Left cardiac atrium (tissue), 4 donors: ENCODE measurements at regions not wholly inside any gene's neighbourhood (a gene's known extent, or its start where the extent isn't known, plus 50 kb on each side); places are given as distances from the start of the nearest gene placed in this dataset.

Experiments used
- ATAC-seq, 2 donors: fragments of 200-7000 bp; cut with Tn5 transposase; one replicate each; pipeline ENCODE4 v1.9.1; 2020; ENCODE audit warnings: mild to moderate bottlenecking in 2 of 2, moderate library complexity in 2 of 2
- DNase-seq: peaks from one replicate; pipeline ENCODE4 v3.0.0-alpha.2; 2020
- intact Hi-C, 2 donors: fragments of 100-400 bp; cut with DNase I; formaldehyde crosslinking; loops; one replicate each; pipeline versions ENCODE4 v1.14.1 to v1.15.1; 2022 to 2023
- donor health status: DM: no; HTN: yes; CAD: no.
- donor health status: DM: no; HTN: yes; CAD: no; lungs with severe emphysema.
- donor health status: DM: yes; HTN: yes; CAD: no.
- donor health status: Dilated cardiomyopathy.

GRCh38 chr13:97127842-97128241 lies 94.3 kb upstream of the MBNL2 start:
- ATAC-seq (no peak), DNase-seq (no peak)
- intact Hi-C loops, result no loop called here

- ATAC-seq (no peak), DNase-seq (no peak)
- intact Hi-C loops, result no loop called here
Measured at GRCh38 chr13:97130190-97130589, 91.9 kb upstream of the MBNL2 start.

- ATAC-seq, result no peak
- no peak for DNase-seq
- intact Hi-C loops, result no loop called here
Measured at GRCh38 chr13:97131447-97131846, 90.7 kb upstream of the MBNL2 start.

- DNase-seq, result no peak
- intact Hi-C loops, result no loop called here
- ATAC-seq, result no peak
Measured at GRCh38 chr13:97133554-97133953, 88.6 kb upstream of the MBNL2 start.

- intact Hi-C loops, result no loop called here
- ATAC-seq (no peak), DNase-seq (no peak)
Measured at GRCh38 chr13:97133955-97134354, 88.2 kb upstream of the MBNL2 start.

GRCh38 chr13:97134364-97135095 lies 87.6 kb upstream of the MBNL2 start:
- ATAC-seq (no peak), DNase-seq (no peak)
- intact Hi-C loops, result no loop called here

- intact Hi-C loops, result no loop called here
- no peak for DNase-seq
- no peak for ATAC-seq
Measured at GRCh38 chr13:97135883-97136282, 86.2 kb upstream of the MBNL2 start.

- DNase-seq (no peak), ATAC-seq (peak in 1 of 2 donors; percentile 38)
- intact Hi-C loops, result no loop called here
Measured at GRCh38 chr13:97136418-97136817, 85.7 kb upstream of the MBNL2 start.

- intact Hi-C loops, result no loop called here
- DNase-seq, result no peak
- ATAC-seq, result no peak
Measured at GRCh38 chr13:97139691-97140090, 82.4 kb upstream of the MBNL2 start.

- DNase-seq, result no peak
- intact Hi-C loops, result no loop called here
- no peak for ATAC-seq
Measured at GRCh38 chr13:97140131-97140530, 82.0 kb upstream of the MBNL2 start.

GRCh38 chr13:97140611-97141010 lies 81.5 kb upstream of the MBNL2 start:
- no peak for DNase-seq
- intact Hi-C loops, result no loop called here
- ATAC-seq, result no peak

- intact Hi-C loops, result no loop called here
- ATAC-seq (no peak), DNase-seq (no peak)
Measured at GRCh38 chr13:97141097-97141496, 81.0 kb upstream of the MBNL2 start.

GRCh38 chr13:97141564-97142005 lies 80.5 kb upstream of the MBNL2 start:
- DNase-seq, result no peak
- ATAC-seq, result peak; percentile 68 to 98
- intact Hi-C loops, result no loop called here

- DNase-seq (peak; percentile 47), ATAC-seq (peak; percentile 59 to 74)
- intact Hi-C loops, result no loop called here
Measured at GRCh38 chr13:97142452-97142851, 79.7 kb upstream of the MBNL2 start.

- no peak for ATAC-seq
Measured at GRCh38 chr13:97145057-97145456, 77.1 kb upstream of the MBNL2 start.

GRCh38 chr13:97148894-97149293 lies 73.2 kb upstream of the MBNL2 start:
- ATAC-seq, result peak; percentile 30 to 59
- intact Hi-C loops, result no loop called here
- DNase-seq, result no peak

More at GRCh38 chr13:97145057-97145456, 77.1 kb upstream of the MBNL2 start:
- DNase-seq, result no peak
- intact Hi-C loops, result no loop called here

GRCh38 chr13:97160421-97160820 lies 61.7 kb upstream of the MBNL2 start:
- intact Hi-C loops, result no loop called here
- ATAC-seq (no peak), DNase-seq (no peak)

GRCh38 chr13:97161582-97162231 lies 60.4 kb upstream of the MBNL2 start:
- DNase-seq, result no peak
- intact Hi-C loops, result no loop called here
- no peak for ATAC-seq

- DNase-seq (no peak), ATAC-seq (no peak)
- intact Hi-C loops, result no loop called here
Measured at GRCh38 chr13:97165502-97166425, 56.4 kb upstream of the MBNL2 start.

- ATAC-seq, result no peak
- intact Hi-C loops, result no loop called here
- no peak for DNase-seq
Measured at GRCh38 chr13:97171136-97171535, 51.0 kb upstream of the MBNL2 start.
